Uterus (tissue), 2 donors: ENCODE measurements at regions not wholly inside any gene's neighbourhood (a gene's known extent, or its start where the extent isn't known, plus 50 kb on each side); places are given as distances from the start of the nearest gene placed in this dataset.

Source experiments
- POLR2A ChIP-seq, 2 donors: fragments of 450-650 bp; IDR thresholded peaks; one replicate each; pipeline ENCODE4 v1.6.1; 2016; ENCODE audit warnings: antibody characterized with exemption in 2 of 2, mild to moderate bottlenecking in 1 of 2, moderate library complexity in 1 of 2
- TF ChIP-seq, protein P1 (sequence below), 4 experiments: fragments of 200-600 bp in 2 of 4; fragments of 450-650 bp in 2 of 4; sonication (generic) in 2 of 4; IDR thresholded peaks; one replicate each; pipeline ENCODE4 v1.5.1; 2016 to 2019; ENCODE audit warnings: antibody characterized with exemption in 4 of 4, mild to moderate bottlenecking in 2 of 4, moderate library complexity in 1 of 4

DNA sequence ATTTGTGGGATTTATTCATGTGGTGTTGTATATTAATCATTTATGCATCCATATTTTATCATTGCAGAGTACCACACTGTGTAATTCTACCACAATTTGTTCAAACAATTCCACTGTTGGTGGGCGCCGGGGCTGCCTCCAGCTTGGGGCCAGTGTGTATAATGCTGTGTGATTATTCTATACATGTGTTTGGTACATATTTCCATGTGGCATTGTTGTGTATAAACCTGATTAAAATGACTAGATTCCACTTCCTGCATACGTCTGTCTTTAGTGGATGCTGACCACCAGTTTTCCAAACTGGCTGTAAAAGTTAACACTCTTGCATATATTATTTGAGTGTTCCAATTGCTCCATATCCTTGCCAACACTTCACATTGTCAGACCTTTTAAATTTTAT lies 1213.8 kb downstream of the TBC1D22A start:
- TF ChIP-seq, protein P1, sequence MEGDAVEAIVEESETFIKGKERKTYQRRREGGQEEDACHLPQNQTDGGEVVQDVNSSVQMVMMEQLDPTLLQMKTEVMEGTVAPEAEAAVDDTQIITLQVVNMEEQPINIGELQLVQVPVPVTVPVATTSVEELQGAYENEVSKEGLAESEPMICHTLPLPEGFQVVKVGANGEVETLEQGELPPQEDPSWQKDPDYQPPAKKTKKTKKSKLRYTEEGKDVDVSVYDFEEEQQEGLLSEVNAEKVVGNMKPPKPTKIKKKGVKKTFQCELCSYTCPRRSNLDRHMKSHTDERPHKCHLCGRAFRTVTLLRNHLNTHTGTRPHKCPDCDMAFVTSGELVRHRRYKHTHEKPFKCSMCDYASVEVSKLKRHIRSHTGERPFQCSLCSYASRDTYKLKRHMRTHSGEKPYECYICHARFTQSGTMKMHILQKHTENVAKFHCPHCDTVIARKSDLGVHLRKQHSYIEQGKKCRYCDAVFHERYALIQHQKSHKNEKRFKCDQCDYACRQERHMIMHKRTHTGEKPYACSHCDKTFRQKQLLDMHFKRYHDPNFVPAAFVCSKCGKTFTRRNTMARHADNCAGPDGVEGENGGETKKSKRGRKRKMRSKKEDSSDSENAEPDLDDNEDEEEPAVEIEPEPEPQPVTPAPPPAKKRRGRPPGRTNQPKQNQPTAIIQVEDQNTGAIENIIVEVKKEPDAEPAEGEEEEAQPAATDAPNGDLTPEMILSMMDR (IDR thresholded peaks at IDR 0.05), result no peak
- no peak for TF ChIP-seq POLR2A (IDR thresholded peaks at IDR 0.05)
